Transverse colon (tissue), 4 donors: ENCODE measurements at regions not wholly inside any gene's neighbourhood (a gene's known extent, or its start where the extent isn't known, plus 50 kb on each side); places are given as distances from the start of the nearest gene placed in this dataset.

Experiments
- DNase-seq: peaks from one replicate; pipeline ENCODE4 v3.0.0-alpha.2; 2019
- H3K27ac ChIP-seq, 4 donors: fragments of 200-600 bp; sonication (generic); 2 replicates each; pipeline ENCODE4 v1.5.1; 2016 to 2018; ENCODE audit warnings: inconsistent platforms in 4 of 4
- H3K27me3 ChIP-seq: fragments of 200-600 bp; sonication (generic); 2 replicates; pipeline ENCODE4 v1.5.1; 2017; ENCODE audit warnings: inconsistent platforms
- H3K36me3 ChIP-seq, 4 donors: fragments of 200-600 bp; sonication (generic); 2 replicates each; pipeline ENCODE4 v1.5.1; 2017 to 2019; ENCODE audit warnings: inconsistent platforms in 4 of 4
- H3K4me1 ChIP-seq, 4 donors: fragments of 200-600 bp; sonication (generic); 2 replicates each; pipeline ENCODE4 v1.5.1; 2017 to 2020; ENCODE audit warnings: inconsistent platforms in 4 of 4
- H3K4me3 ChIP-seq, 4 donors: fragments of 200-600 bp; sonication (generic); 1 replicate in 1 of 4; 2 replicates in 3 of 4; pipeline versions ENCODE4 v1.5.1 to v1.6.1; 2017 to 2019; ENCODE audit warnings: inconsistent platforms in 4 of 4
- H3K9me3 ChIP-seq, 2 donors: fragments of 200-600 bp; sonication (generic); 2 replicates each; pipeline ENCODE4 v1.5.1; 2017 to 2019; ENCODE audit warnings: inconsistent platforms in 2 of 2
- CTCF ChIP-seq, 5 experiments: fragments of 200-600 bp in 3 of 5; fragments of 450-650 bp in 2 of 5; sonication (generic) in 3 of 5; IDR thresholded peaks; 1 replicate in 2 of 5; 2 replicates in 3 of 5; pipeline ENCODE4 v1.5.1; 2016 to 2017; ENCODE audit warnings: antibody characterized with exemption in 5 of 5, inconsistent platforms in 3 of 5, mild to moderate bottlenecking in 2 of 5, moderate library complexity in 1 of 5
- EP300 ChIP-seq: sonication (generic); formaldehyde crosslinking; IDR thresholded peaks from one replicate; pipeline ENCODE4 v1.6.1; 2017; ENCODE audit warnings: antibody characterized with exemption, low read depth
- POLR2A ChIP-seq: fragments of 450-650 bp; IDR thresholded peaks from one replicate; pipeline ENCODE4 v1.6.1; 2016; ENCODE audit warnings: antibody characterized with exemption, mild to moderate bottlenecking, moderate library complexity
- POLR2AphosphoS5 ChIP-seq, 3 donors: sonication (generic); formaldehyde crosslinking; IDR thresholded peaks; one replicate each; pipeline ENCODE4 v1.6.1; 2016; ENCODE audit warnings: antibody characterized with exemption in 3 of 3
- WGBS, 2 donors: methylation state at CpG; one replicate each; pipeline ENCODE4 v1.1.5; 2018; ENCODE audit warnings: low coverage in 1 of 2; 5-methylcytosine and 5-hydroxymethylcytosine counted together
- in situ Hi-C, 4 donors: fragments of 200-750 bp; cut with MboI; loops; one replicate each; pipeline versions ENCODE4 v1.15.0 to v1.15.1; 2017; ENCODE audit warnings: low sequenced_read_pairs in 3 of 4, low pct_ligation_motif_present in 1 of 4, low pct_unique_long_range_greater_than_20kb in 1 of 4
- intact Hi-C: fragments of 100-400 bp; cut with DNase I; formaldehyde crosslinking; loops from one replicate; pipeline ENCODE4 v1.15.1; 2023; ENCODE audit warnings: low total_unique reads

- H3K27ac ChIP-seq: no peak overlapping the region
- no peaks in the 10 kb centered on the region for H3K4me1 ChIP-seq
- TF ChIP-seq POLR2AphosphoS5 (IDR thresholded peaks at IDR 0.05): no peak
- no peak for TF ChIP-seq CTCF (IDR thresholded peaks at IDR 0.05)
- TF ChIP-seq EP300: no peak
- TF ChIP-seq POLR2A: no peak
- intact Hi-C loops (no loop called here), in situ Hi-C loops (no loop called here)
- no peaks in the 10 kb centered on the region for H3K27me3 ChIP-seq
- H3K4me3 ChIP-seq: no peak overlapping the region
- no peaks in the 10 kb centered on the region for H3K9me3 ChIP-seq
- H3K36me3 ChIP-seq: no peaks in the 10 kb centered on the region
- DNase-seq: peak; percentile 8
- 16 to 40% methylated on average over 1 to 2 of the region's 2 CpGs for WGBS, 2 donors
Observed at GRCh38 chrX:150036181-150036580, 97.9 kb upstream of the EOLA2 start.

GRCh38 chrX:150036641-150037040, 98.3 kb upstream of the EOLA2 start:
- in situ Hi-C loops: no loop called here
- WGBS, 2 donors: 70 to 79% methylated on average over 3 of the region's 3 CpGs
- TF ChIP-seq POLR2AphosphoS5 (IDR thresholded peaks at IDR 0.05) (no peak), CTCF (IDR thresholded peaks at IDR 0.05) (no peak), POLR2A (no peak), EP300 (no peak)

DNA sequence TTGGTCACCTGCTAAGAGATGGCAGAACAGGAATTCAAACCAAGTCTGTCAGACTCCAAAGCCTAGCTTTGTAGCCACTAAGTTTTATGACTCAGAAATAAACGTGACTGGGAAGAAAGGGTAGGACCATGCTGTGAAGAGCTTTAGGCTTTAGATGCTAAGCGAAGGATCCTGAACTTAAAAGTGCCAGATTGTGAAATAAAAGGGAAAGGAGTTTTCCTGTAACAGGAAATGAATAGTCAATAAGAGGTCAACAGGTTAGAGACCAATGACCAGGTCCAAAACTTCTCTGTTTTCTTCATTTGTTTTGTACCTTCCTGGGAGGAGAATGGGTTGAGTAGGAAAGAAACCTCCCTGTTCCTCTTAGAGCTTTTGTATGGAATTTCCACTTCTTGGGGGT, 98.8 kb upstream of the EOLA2 start:
- Histone ChIP-seq H3K36me3 (no peaks in the 10 kb centered on the region), H3K4me1 (no peaks in the 10 kb centered on the region), H3K27ac (no peak overlapping the region), H3K9me3 (no peaks in the 10 kb centered on the region), H3K4me3 (no peak overlapping the region), H3K27me3 (no peaks in the 10 kb centered on the region)
- in situ Hi-C loops (no loop called here), intact Hi-C loops (no loop called here)
- no peak for DNase-seq
- TF ChIP-seq POLR2A (no peak), POLR2AphosphoS5 (IDR thresholded peaks at IDR 0.05) (no peak), EP300 (no peak), CTCF (IDR thresholded peaks at IDR 0.05) (no peak)
- WGBS, 2 donors: 41 to 60% methylated on average over 1 to 2 of the region's 2 CpGs

More at GRCh38 chrX:150036641-150037040, 98.3 kb upstream of the EOLA2 start:
- intact Hi-C loops: no loop called here
- DNase-seq: no peak
- no peak overlapping the region for H3K4me3 ChIP-seq
- no peak overlapping the region for H3K27ac ChIP-seq
- no peaks in the 10 kb centered on the region for H3K9me3 ChIP-seq
- H3K4me1 ChIP-seq: no peaks in the 10 kb centered on the region
- no peaks in the 10 kb centered on the region for H3K36me3 ChIP-seq
- no peaks in the 10 kb centered on the region for H3K27me3 ChIP-seq

DNA sequence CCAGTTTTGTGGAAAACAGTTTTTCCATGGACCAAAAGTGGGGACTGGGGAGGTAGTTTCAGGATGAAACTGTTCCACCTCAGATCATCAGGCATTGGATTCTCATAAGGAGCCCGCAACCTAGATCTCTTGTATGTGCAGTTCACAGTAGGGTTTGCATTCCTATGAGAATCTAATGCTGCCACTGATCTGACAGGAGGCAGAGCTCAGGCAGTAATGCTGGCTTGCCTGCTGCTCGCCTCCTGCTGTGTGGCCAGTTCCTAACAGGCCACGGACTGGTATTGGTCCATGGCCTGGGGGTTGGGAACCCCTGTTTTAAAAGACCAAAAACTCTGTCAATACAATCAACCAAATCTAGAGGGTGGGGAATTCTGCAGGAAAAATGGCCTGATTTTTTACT, 100.0 kb upstream of the EOLA2 start:
- Histone ChIP-seq H3K27me3 (no peaks in the 10 kb centered on the region), H3K4me3 (no peak overlapping the region), H3K36me3 (no peaks in the 10 kb centered on the region), H3K9me3 (no peaks in the 10 kb centered on the region), H3K27ac (no peak overlapping the region), H3K4me1 (no peaks in the 10 kb centered on the region)
- 70% methylated on average over 3 of the region's 3 CpGs; no CpG with 5 or more reads in 1 of the 2 donors for WGBS, 2 donors
- TF ChIP-seq CTCF (IDR thresholded peaks at IDR 0.05): no peak
- no peak for TF ChIP-seq EP300
- TF ChIP-seq POLR2AphosphoS5 (IDR thresholded peaks at IDR 0.05): no peak
- TF ChIP-seq POLR2A: no peak
- in situ Hi-C loops (no loop called here), intact Hi-C loops (no loop called here)
- no peak for DNase-seq
